SK-N-SH treated with all-trans-retinoic acid at 6 μM for 48 hours (cell line): ENCODE measurements at regions not wholly inside any gene's neighbourhood (a gene's known extent, or its start where the extent isn't known, plus 50 kb on each side); places are given as distances from the start of the nearest gene placed in this dataset.
"Not testable (repeated sequence)": the region's sequence is repeated elsewhere in the genome, so short reads cannot be mapped to it uniquely, and the experiment has no call there.

Experiments
- ARNTL ChIP-seq: fragments of 450-650 bp; formaldehyde crosslinking; IDR thresholded peaks from 2 replicates; pipeline ENCODE4 v1.5.0; 2020; ENCODE audit warnings: low read depth, mild to moderate bottlenecking, moderate library complexity, borderline replicate concordance
- CREB5 ChIP-seq: fragments of 250-450 bp; sonication (Bioruptor Pico); IDR thresholded peaks from 2 replicates; pipeline ENCODE4 v1.5.1; 2020; ENCODE audit warnings: low read depth, mild to moderate bottlenecking, moderate library complexity
- CSDC2 ChIP-seq: fragments of 250-450 bp; sonication (Bioruptor Pico); IDR thresholded peaks from 2 replicates; pipeline ENCODE4 v1.5.0; 2020; ENCODE audit warnings: mild to moderate bottlenecking, moderate library complexity
- CSRNP3 ChIP-seq: fragments of 250-450 bp; sonication (Bioruptor Pico); IDR thresholded peaks from 2 replicates; pipeline ENCODE4 v1.5.1; 2021; ENCODE audit warnings: mild to moderate bottlenecking, moderate library complexity
- GLIS3 ChIP-seq: fragments of 250-450 bp; sonication (Bioruptor Pico); IDR thresholded peaks from 2 replicates; pipeline ENCODE4 v1.5.0; 2020; ENCODE audit warnings: mild to moderate bottlenecking, moderate library complexity
- PATZ1 ChIP-seq: fragments of 250-450 bp; sonication (Bioruptor Pico); IDR thresholded peaks from 2 replicates; pipeline ENCODE4 v1.8.0; 2020; ENCODE audit warnings: mild to moderate bottlenecking, moderate library complexity, borderline replicate concordance
- RARB ChIP-seq: fragments of 250-450 bp; sonication (Bioruptor Pico); IDR thresholded peaks from 2 replicates; pipeline ENCODE4 v1.8.0; 2021; ENCODE audit warnings: mild to moderate bottlenecking, moderate library complexity
- SNAI2 ChIP-seq: fragments of 250-450 bp; sonication (Bioruptor Pico); IDR thresholded peaks from 2 replicates; pipeline ENCODE4 v1.5.0; 2020; ENCODE audit warnings: mild to moderate bottlenecking, moderate library complexity
- ZC3H10 ChIP-seq: fragments of 250-450 bp; sonication (Bioruptor Pico); IDR thresholded peaks from 2 replicates; pipeline ENCODE4 v1.5.1; 2021; ENCODE audit warnings: mild to moderate bottlenecking, moderate library complexity
- ZFP30 ChIP-seq: fragments of 450-650 bp; formaldehyde crosslinking; IDR thresholded peaks from 2 replicates; pipeline ENCODE4 v1.5.0; 2022; ENCODE audit warnings: mild to moderate bottlenecking, moderate library complexity
- ZNF8 ChIP-seq: fragments of 450-650 bp; formaldehyde crosslinking; IDR thresholded peaks from 2 replicates; pipeline ENCODE4 v1.5.0; 2020; ENCODE audit warnings: mild to moderate bottlenecking, moderate library complexity

GRCh38 chr21:28013123-28013522, 979.6 kb downstream of the LTN1 start:
- TF ChIP-seq GLIS3 (CRISPR knock-in tag); ZNF8; PATZ1 (CRISPR knock-in tag); ARNTL; RARB (CRISPR knock-in tag); SNAI2 (CRISPR knock-in tag); CREB5 (CRISPR knock-in tag); CSDC2 (CRISPR knock-in tag); ZFP30; ZC3H10 (CRISPR knock-in tag); CSRNP3 (CRISPR knock-in tag): not testable (repeated sequence)
